ENCODE measurements at regions not wholly inside any gene's neighbourhood (a gene's known extent, or its start where the extent isn't known, plus 50 kb on each side); places are given as distances from the start of the nearest gene placed in this dataset.

- H3K27me3 ChIP-seq = no peaks in the 10 kb centered on the region
- peaks cover 4 to 20% (median 7%) of the 10 kb centered on the region in 4 donors for H3K4me1 ChIP-seq
- no peak overlapping the region for H3K4me3 ChIP-seq
- no peaks in the 10 kb centered on the region for H3K9me3 ChIP-seq
- in situ Hi-C loops (cut with MboI; ENCODE audit: low pct_ligation_motif_present in 1 of 4, low pct_unique_long_range_greater_than_20kb in 1 of 4, low sequenced_read_pairs in 3 of 4) (no loop called here), intact Hi-C loops (cut with DNase I; ENCODE audit: low total_unique reads) (no loop called here)
- no peak overlapping the region for H3K27ac ChIP-seq
- 37 to 40% methylated on average over 4 of the region's 4 CpGs for WGBS, 2 donors (ENCODE audit: low coverage in 1 of 2)
- no peak for DNase-seq
- no peak for TF ChIP-seq POLR2AphosphoS5 (IDR thresholded peaks at IDR 0.05)
- TF ChIP-seq EP300 (IDR thresholded peaks at IDR 0.05; ENCODE audit: low read depth) = no peak
- no peak for TF ChIP-seq POLR2A (IDR thresholded peaks at IDR 0.05)
- no peak for TF ChIP-seq CTCF (IDR thresholded peaks at IDR 0.05)
- no peaks in the 10 kb centered on the region for H3K36me3 ChIP-seq
These were observed 152.5 kb downstream of the MEX3B start for GRCh38 chr15:81893182-81893835.

- in situ Hi-C loops (cut with MboI; ENCODE audit: low pct_ligation_motif_present in 1 of 4, low pct_unique_long_range_greater_than_20kb in 1 of 4, low sequenced_read_pairs in 3 of 4) = no loop called here
- WGBS, 2 donors (ENCODE audit: low coverage in 1 of 2) = 80 to 85% methylated on average over 1 of the region's 1 CpG
- no peaks in the 10 kb centered on the region for H3K36me3 ChIP-seq
These were observed 155.3 kb downstream of the MEX3B start for GRCh38 chr15:81890496-81890895.

GRCh38 chr15:81889485-81889881 is 156.3 kb downstream of the MEX3B start:
- H3K36me3 ChIP-seq = no peaks in the 10 kb centered on the region
- peak overlapping the region in 3 of 4 donors; percentile 30 to 46 (median 36) for H3K27ac ChIP-seq
- H3K4me1 ChIP-seq = peaks cover 7 to 26% (median 11%) of the 10 kb centered on the region in 4 donors
- 48 to 53% methylated on average over 2 of the region's 2 CpGs for WGBS, 2 donors (ENCODE audit: low coverage in 1 of 2)
- intact Hi-C loops (cut with DNase I; ENCODE audit: low total_unique reads) = no loop called here
- no peaks in the 10 kb centered on the region for H3K27me3 ChIP-seq
- no peak for DNase-seq
- no peak for TF ChIP-seq POLR2A (IDR thresholded peaks at IDR 0.05)
- TF ChIP-seq EP300 (IDR thresholded peaks at IDR 0.05; ENCODE audit: low read depth) = no peak
- no peak for TF ChIP-seq POLR2AphosphoS5 (IDR thresholded peaks at IDR 0.05)
- no peak for TF ChIP-seq CTCF (IDR thresholded peaks at IDR 0.05)
- H3K9me3 ChIP-seq = no peaks in the 10 kb centered on the region
- no peak overlapping the region for H3K4me3 ChIP-seq
- in situ Hi-C loops (cut with MboI; ENCODE audit: low pct_ligation_motif_present in 1 of 4, low pct_unique_long_range_greater_than_20kb in 1 of 4, low sequenced_read_pairs in 3 of 4) = no loop called here

More at GRCh38 chr15:81890496-81890895, 155.3 kb downstream of the MEX3B start:
- TF ChIP-seq POLR2A (IDR thresholded peaks at IDR 0.05) = no peak
- no peak for TF ChIP-seq POLR2AphosphoS5 (IDR thresholded peaks at IDR 0.05)
- no peak for TF ChIP-seq EP300 (IDR thresholded peaks at IDR 0.05; ENCODE audit: low read depth)
- TF ChIP-seq CTCF (IDR thresholded peaks at IDR 0.05) = no peak
- no peak for DNase-seq
- Histone ChIP-seq H3K9me3 (no peaks in the 10 kb centered on the region), H3K4me3 (no peak overlapping the region), H3K27ac (no peak overlapping the region), H3K4me1 (peaks cover 7 to 26% (median 11%) of the 10 kb centered on the region in 4 donors), H3K27me3 (no peaks in the 10 kb centered on the region)
- intact Hi-C loops (cut with DNase I; ENCODE audit: low total_unique reads) = no loop called here

GRCh38 chr15:81888748-81889484 is 156.9 kb downstream of the MEX3B start:
- Histone ChIP-seq H3K27me3 (no peaks in the 10 kb centered on the region), H3K4me1 (peaks cover 7 to 26% (median 11%) of the 10 kb centered on the region in 4 donors), H3K27ac (peak overlapping the region; percentile 12 to 46 (median 33)), H3K36me3 (no peaks in the 10 kb centered on the region), H3K9me3 (no peaks in the 10 kb centered on the region), H3K4me3 (no peak overlapping the region)
- in situ Hi-C loops (cut with MboI; ENCODE audit: low pct_ligation_motif_present in 1 of 4, low pct_unique_long_range_greater_than_20kb in 1 of 4, low sequenced_read_pairs in 3 of 4) = no loop called here
- 22 to 24% methylated on average over 5 to 10 of the region's 10 CpGs for whole genome bisulfite sequencing, 2 donors (ENCODE audit: low coverage in 1 of 2)
- DNase-seq = no peak
- no peak for TF ChIP-seq POLR2A (IDR thresholded peaks at IDR 0.05)
- TF ChIP-seq CTCF (IDR thresholded peaks at IDR 0.05) = no peak
- no peak for TF ChIP-seq POLR2AphosphoS5 (IDR thresholded peaks at IDR 0.05)
- no peak for TF ChIP-seq EP300 (IDR thresholded peaks at IDR 0.05; ENCODE audit: low read depth)
- intact Hi-C loops (cut with DNase I; ENCODE audit: low total_unique reads) = no loop called here

Data from transverse colon (tissue), 4 donors.